ENCODE measurements at regions not wholly inside any gene's neighbourhood (a gene's known extent, or its start where the extent isn't known, plus 50 kb on each side); places are given as distances from the start of the nearest gene placed in this dataset.
"Not testable (repeated sequence)": the region's sequence is repeated elsewhere in the genome, so short reads cannot be mapped to it uniquely, and the experiment has no call there.

GRCh38 chr11:81332276-81332675, 1401.4 kb downstream of the FAM181B start:
- DNase-seq (ENCODE audit: missing footprints) (no peak), ATAC-seq (no peak)
- intact Hi-C loops (cut with DNase I), result no loop called here

GRCh38 chr11:81331611-81332235, 1401.9 kb downstream of the FAM181B start:
- DNase-seq (ENCODE audit: missing footprints) (no peak), ATAC-seq (no peak)
- intact Hi-C loops (cut with DNase I), result no loop called here

- ATAC-seq (no peak), DNase-seq (ENCODE audit: missing footprints) (no peak)
- intact Hi-C loops (cut with DNase I), result no loop called here
Observed at GRCh38 chr11:81331088-81331487, 1402.6 kb downstream of the FAM181B start.

GRCh38 chr11:81303038-81303664, 1430.5 kb downstream of the FAM181B start:
- DNase-seq (ENCODE audit: missing footprints) (no peak), ATAC-seq (no peak)
- intact Hi-C loops (cut with DNase I), result no loop called here

GRCh38 chr11:81301166-81301830, 1432.4 kb downstream of the FAM181B start:
- ATAC-seq (no peak), DNase-seq (ENCODE audit: missing footprints) (no peak)
- intact Hi-C loops (cut with DNase I), result no loop called here

- intact Hi-C loops (cut with DNase I), result no loop called here
- ATAC-seq (no peak), DNase-seq (ENCODE audit: missing footprints) (no peak)
Observed at GRCh38 chr11:81286959-81287358, 1446.7 kb downstream of the FAM181B start.

- DNase-seq (ENCODE audit: missing footprints), result no peak
- ATAC-seq, result no peak
- intact Hi-C loops (cut with DNase I), result no loop called here
Observed at GRCh38 chr11:81286550-81286949, 1447.1 kb downstream of the FAM181B start.

- DNase-seq (ENCODE audit: missing footprints); ATAC-seq; intact Hi-C loops (cut with DNase I): not testable (repeated sequence)
Observed at GRCh38 chr11:81280228-81280627, 1453.4 kb downstream of the FAM181B start.

GRCh38 chr11:81278991-81279390, 1454.7 kb downstream of the FAM181B start:
- no peak for ATAC-seq
- DNase-seq (ENCODE audit: missing footprints), result no peak
- intact Hi-C loops (cut with DNase I), result no loop called here

GRCh38 chr11:81270686-81271085, 1463.0 kb downstream of the FAM181B start:
- DNase-seq (ENCODE audit: missing footprints), result no peak
- intact Hi-C loops (cut with DNase I), result no loop called here
- no peak for ATAC-seq

- DNase-seq (ENCODE audit: missing footprints) (no peak), ATAC-seq (no peak)
- intact Hi-C loops (cut with DNase I), result no loop called here
Observed at GRCh38 chr11:81267246-81267645, 1466.4 kb downstream of the FAM181B start.

GRCh38 chr11:81259471-81259870, 1474.2 kb downstream of the FAM181B start:
- intact Hi-C loops (cut with DNase I), result no loop called here
- ATAC-seq, result no peak
- DNase-seq (ENCODE audit: missing footprints), result no peak

GRCh38 chr11:81255895-81256294, 1477.8 kb downstream of the FAM181B start:
- ATAC-seq, result no peak
- intact Hi-C loops (cut with DNase I), result no loop called here
- no peak for DNase-seq (ENCODE audit: missing footprints)

- no peak for DNase-seq (ENCODE audit: missing footprints)
- intact Hi-C loops (cut with DNase I), result no loop called here
- peak; percentile 34 for ATAC-seq
Observed at GRCh38 chr11:81253244-81253643, 1480.4 kb downstream of the FAM181B start.

GRCh38 chr11:81246941-81247340, 1486.7 kb downstream of the FAM181B start:
- DNase-seq (ENCODE audit: missing footprints) (no peak), ATAC-seq (no peak)
- intact Hi-C loops (cut with DNase I), result no loop called here

- no peak for DNase-seq (ENCODE audit: missing footprints)
- intact Hi-C loops (cut with DNase I), result no loop called here
- ATAC-seq, result no peak
Observed at GRCh38 chr11:81245791-81246190, 1487.9 kb downstream of the FAM181B start.

- no peak for ATAC-seq
Observed at GRCh38 chr11:81241672-81242275, 1491.9 kb downstream of the FAM181B start.

GRCh38 chr11:81237139-81237538, 1496.5 kb downstream of the FAM181B start:
- ATAC-seq, result no peak
- no peak for DNase-seq (ENCODE audit: missing footprints)
- intact Hi-C loops (cut with DNase I), result no loop called here

More at GRCh38 chr11:81241672-81242275, 1491.9 kb downstream of the FAM181B start:
- intact Hi-C loops (cut with DNase I), result no loop called here
- no peak for DNase-seq (ENCODE audit: missing footprints)

GRCh38 chr11:81227409-81227808, 1506.3 kb downstream of the FAM181B start:
- ATAC-seq, result not testable (repeated sequence)

GRCh38 chr11:81224396-81224795, 1509.3 kb downstream of the FAM181B start:
- no peak for DNase-seq (ENCODE audit: missing footprints)
- intact Hi-C loops (cut with DNase I), result no loop called here
- ATAC-seq, result no peak

More at GRCh38 chr11:81227409-81227808, 1506.3 kb downstream of the FAM181B start:
- intact Hi-C loops (cut with DNase I); DNase-seq (ENCODE audit: missing footprints): not testable (repeated sequence)
